Lower leg skin (tissue), 3 donors: ENCODE measurements at regions not wholly inside any gene's neighbourhood (a gene's known extent, or its start where the extent isn't known, plus 50 kb on each side); places are given as distances from the start of the nearest gene placed in this dataset.

Experiments
- POLR2A ChIP-seq, 2 donors: fragments of 450-650 bp; IDR thresholded peaks; one replicate each; pipeline ENCODE4 v1.6.1; 2016 to 2017; ENCODE audit warnings: antibody characterized with exemption in 2 of 2, mild to moderate bottlenecking in 1 of 2, moderate library complexity in 1 of 2
- TF ChIP-seq, protein P1 (sequence below), 3 donors: fragments of 450-650 bp; IDR thresholded peaks; one replicate each; pipeline ENCODE4 v1.5.1; 2016; ENCODE audit warnings: antibody characterized with exemption in 3 of 3, mild to moderate bottlenecking in 3 of 3, moderate library complexity in 2 of 3

- TF ChIP-seq, protein P1, sequence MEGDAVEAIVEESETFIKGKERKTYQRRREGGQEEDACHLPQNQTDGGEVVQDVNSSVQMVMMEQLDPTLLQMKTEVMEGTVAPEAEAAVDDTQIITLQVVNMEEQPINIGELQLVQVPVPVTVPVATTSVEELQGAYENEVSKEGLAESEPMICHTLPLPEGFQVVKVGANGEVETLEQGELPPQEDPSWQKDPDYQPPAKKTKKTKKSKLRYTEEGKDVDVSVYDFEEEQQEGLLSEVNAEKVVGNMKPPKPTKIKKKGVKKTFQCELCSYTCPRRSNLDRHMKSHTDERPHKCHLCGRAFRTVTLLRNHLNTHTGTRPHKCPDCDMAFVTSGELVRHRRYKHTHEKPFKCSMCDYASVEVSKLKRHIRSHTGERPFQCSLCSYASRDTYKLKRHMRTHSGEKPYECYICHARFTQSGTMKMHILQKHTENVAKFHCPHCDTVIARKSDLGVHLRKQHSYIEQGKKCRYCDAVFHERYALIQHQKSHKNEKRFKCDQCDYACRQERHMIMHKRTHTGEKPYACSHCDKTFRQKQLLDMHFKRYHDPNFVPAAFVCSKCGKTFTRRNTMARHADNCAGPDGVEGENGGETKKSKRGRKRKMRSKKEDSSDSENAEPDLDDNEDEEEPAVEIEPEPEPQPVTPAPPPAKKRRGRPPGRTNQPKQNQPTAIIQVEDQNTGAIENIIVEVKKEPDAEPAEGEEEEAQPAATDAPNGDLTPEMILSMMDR (IDR thresholded peaks at IDR 0.05), result no peak
- TF ChIP-seq POLR2A (IDR thresholded peaks at IDR 0.05), result no peak
Measured at GRCh38 chr4:33262824-33263223, 2542.7 kb downstream of the PCDH7 start.
